HG03280 (cell line): ENCODE measurements at regions not wholly inside any gene's neighbourhood (a gene's known extent, or its start where the extent isn't known, plus 50 kb on each side); places are given as distances from the start of the nearest gene placed in this dataset.
"Not testable (repeated sequence)": the region's sequence is repeated elsewhere in the genome, so short reads cannot be mapped to it uniquely, and the experiment has no call there.

ENCODE experiments used
- ATAC-seq: cut with Tn5 transposase; IDR thresholded peaks from one replicate; pipeline ENCODE4 v1.9.1; 2021; ENCODE audit warnings: mild to moderate bottlenecking, moderate library complexity; ENCODE audit not compliant: unreplicated experiment

DNA sequence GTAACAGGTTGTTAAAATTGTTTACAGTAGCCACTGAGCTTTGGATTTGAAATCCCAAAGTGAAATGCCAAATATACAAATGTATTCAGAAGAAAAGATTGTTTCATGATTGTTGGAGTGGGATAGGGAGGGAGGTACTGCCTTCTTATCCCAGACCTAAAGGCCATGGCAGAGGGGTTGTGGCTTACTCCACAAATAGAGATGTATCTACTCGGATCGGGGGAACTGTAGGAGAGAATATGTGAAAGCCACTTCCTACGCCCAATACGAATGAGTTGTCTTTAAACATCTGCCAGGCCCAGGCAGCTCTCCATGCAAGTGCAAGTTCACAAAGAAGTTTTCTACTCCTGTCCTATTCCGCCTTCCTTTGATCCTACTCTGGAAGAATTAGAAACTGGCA lies 150.2 kb upstream of the PRSS12 start:
- ATAC-seq = not testable (repeated sequence)

DNA sequence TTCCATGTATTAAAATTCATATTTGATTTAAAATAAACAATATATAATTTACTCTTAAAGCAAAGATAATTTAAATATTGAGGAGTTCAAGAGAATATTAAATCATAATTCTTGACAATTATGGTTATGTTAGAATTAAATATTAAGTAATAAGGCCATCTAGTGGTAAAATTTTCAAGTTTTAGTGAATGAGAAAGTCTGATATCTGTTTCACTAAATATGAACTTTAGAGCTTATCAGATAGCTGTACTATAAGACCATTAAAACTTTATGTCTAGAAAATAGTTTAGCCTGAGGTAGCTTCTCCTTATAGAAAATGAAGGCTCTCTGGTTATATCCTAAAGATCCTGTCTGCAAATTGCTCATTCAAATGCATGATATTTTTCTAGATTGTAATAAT lies 152.1 kb upstream of the PRSS12 start:
- not testable (repeated sequence) for ATAC-seq

DNA sequence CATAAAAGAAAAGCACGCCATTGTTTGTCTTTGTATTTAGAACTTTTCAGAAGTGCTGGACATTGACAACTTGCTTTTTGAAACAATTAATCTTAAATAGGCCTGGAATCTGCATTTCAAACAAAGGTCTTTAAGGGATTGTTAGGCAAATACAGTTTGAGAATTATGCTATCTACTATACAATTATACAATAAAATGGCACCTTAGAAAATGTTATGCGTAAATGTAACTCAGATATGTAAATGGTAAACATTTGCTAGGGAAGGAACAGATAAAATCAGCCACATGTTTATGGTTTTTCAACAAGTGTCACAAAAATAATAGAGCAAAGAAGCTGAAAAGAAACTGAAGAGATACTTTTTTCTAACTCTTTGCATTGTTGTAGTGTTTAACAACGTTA lies 152.7 kb upstream of the PRSS12 start:
- not testable (repeated sequence) for ATAC-seq

DNA sequence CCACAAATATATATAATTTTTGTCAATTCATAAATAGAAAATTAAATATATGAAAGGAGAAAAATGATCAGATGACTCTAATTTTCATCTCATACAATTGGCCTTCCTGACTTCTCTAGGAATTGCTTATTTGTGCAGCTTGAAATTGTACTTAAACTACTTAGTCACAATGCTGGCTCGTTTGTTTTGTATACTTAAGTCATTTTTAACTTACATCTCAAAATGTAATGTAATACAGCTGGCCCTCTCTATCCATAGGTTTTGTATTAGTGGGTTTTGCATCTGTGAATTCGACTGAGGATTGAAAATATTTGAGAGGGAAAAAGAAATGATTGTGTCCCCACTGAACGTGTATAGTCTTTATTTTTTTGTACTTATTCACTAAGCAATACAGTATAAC lies 160.1 kb upstream of the PRSS12 start:
- ATAC-seq = not testable (repeated sequence)

DNA sequence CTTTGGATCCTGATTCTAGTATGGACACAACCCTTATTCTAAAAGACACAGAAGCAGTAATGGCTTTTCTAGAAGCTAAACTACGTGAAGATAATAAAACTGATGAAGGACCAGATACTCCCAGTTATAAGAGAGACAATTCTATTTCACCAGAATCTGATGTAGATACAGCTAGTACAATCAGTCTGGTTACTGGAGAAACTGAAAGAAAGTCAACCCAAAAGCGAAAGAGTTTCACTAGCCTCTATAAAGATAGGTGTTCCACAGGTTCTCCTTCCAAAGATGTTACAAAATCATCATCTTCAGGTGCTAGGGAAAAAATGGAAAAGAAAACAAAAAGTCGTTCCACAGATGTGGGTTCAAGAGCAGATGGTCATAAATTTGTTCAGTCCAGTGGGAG lies 161.5 kb upstream of the PRSS12 start:
- ATAC-seq = not testable (repeated sequence)

DNA sequence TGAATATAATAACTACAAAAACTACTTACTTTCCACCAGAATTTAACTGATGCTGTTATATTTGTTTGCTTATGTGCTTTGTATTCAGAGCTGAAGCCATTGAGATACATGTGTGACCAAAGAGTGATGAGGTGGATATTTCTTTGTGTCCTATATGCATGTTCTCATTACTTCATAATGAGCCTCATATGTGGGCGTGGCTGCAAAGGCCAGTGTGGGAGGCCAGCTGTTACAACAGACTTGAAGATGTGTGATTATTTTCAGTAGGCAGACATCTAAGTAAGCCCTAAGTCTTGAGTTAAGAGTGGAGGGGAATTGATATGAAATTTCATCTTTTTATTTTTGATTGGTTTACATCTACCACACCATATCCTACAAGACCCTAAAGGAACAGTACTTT lies 163.3 kb upstream of the PRSS12 start:
- not testable (repeated sequence) for ATAC-seq

DNA sequence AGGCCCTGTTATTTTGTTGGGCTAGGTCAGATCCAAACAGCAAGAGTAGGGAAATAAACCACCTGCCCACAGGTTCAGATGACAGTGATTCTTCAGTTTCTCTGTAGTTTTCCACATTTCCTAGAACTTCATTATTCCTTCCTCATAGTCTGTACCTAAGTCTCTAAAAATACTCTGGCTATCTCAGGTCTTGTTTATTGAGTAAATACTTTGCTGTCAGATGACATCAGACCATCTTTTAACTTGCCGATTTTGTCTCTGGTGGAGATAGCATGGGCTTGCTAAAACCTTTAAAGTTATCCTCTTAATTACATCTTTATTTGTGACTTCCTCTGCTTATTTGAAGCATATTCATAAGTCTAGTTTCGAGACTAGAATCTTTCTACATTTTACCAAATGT lies 155.1 kb upstream of the METTL14 start:
- ATAC-seq = not testable (repeated sequence)

DNA sequence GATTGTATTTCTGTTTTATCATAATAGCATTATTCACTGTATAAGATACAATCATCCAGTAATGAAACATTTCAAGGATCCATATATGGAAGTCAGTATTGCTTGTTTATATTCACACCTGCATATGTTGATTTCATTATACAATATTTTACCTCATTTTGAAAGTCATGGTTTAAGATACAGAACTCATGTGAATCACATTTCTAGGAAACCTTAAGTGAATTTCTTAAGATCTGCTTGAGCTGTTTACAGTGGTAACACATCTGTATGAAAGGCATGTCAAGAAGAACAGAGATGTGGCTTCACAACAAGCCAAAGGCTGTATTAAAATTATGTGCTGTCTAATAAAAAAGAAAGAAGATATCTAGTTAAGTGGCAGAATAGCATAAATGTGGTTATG lies 153.2 kb upstream of the METTL14 start:
- not testable (repeated sequence) for ATAC-seq

DNA sequence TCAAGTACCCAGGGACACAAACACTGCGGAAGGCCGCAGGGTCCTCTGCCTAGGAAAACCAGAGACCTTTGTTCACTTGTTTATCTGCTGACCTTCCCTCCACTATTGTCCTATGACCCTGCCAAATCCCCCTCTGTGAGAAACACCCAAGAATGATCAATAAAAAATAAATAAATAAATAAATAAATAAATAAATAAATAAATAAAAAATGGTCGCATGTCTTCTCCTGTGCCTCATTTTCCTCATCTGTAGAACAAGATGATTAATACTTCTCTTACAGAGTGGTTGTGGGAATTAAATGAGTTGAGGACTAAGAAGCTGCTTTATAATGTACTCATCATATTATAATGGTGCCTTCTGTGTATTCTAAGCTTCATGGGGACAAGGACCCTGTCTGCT lies 149.4 kb upstream of the METTL14 start:
- ATAC-seq = not testable (repeated sequence)

DNA sequence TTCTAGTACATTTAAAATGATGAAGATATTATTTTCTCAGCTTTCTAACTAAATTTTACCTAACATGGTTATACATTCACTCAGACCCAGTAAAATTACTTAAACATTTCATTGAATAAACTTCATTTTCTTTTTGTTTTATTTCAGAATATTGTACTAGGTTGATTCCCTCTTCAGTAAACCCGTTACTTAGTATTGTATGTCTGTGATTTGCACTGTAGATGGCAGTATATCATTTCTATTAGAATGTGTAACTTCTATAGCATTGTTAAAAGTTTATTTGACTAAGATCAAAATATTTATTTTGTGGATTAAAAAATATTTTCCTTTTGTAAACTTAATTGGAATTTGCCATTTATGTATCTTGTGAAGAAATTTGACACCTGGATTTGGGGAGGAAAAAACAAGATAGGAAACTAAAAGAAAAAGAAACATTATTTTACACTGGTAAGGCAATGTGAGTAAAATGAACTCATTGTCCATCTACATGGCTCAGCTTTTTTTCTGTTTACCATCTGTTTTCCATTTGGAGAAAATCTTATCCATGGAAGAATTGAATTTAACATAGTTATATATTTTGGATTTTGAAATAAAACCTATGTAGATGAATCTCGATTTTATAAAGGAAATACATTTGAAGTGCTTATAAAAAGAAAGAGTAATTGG lies 145.6 kb upstream of the METTL14 start:
- ATAC-seq = not testable (repeated sequence)

DNA sequence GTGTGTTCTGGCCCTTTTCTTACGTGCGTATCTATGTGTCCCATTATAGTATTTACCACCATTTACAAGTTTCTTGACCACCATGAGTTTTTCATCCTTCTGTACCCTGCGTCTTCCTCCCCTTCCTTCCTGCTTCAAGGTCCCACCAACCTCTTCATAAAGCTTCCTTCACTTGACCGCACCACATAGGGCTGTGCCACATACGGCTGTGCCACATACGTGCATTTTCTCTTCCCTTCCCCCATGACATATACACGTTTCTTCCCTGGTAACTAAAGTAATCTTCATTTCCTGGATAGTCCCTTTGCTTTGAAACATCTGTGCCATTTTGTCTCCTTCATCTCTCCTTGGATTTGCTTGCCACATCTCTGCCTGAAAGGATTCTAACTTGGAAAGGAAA lies 128.6 kb upstream of the METTL14 start:
- ATAC-seq = not testable (repeated sequence)

DNA sequence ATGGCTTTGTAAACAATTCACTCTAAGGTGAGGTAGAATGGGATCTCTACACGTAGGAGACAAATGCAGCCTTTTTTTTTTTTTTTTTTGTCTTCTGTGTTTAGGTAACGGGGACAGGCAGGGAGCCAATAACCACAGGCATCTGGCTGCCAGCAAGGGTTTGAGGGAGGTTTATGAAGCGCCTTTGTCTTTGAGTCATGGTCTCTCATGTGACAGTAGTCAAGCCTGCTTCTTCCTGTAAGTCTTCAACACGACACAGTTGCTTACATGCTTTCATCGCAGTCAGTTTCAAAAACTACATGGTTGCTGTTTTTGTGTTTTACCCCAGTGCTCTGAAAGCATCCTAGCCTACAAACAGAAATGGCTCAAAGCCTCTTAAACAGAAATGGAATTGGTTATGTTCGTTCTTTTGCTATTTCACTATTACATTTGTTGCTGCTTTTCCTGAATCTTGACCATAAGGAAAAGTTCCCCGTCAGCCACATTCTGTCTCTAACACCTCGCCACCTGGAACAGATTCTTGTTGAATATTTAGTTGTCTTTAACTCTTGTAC lies 127.8 kb upstream of the METTL14 start:
- no peak for ATAC-seq

DNA sequence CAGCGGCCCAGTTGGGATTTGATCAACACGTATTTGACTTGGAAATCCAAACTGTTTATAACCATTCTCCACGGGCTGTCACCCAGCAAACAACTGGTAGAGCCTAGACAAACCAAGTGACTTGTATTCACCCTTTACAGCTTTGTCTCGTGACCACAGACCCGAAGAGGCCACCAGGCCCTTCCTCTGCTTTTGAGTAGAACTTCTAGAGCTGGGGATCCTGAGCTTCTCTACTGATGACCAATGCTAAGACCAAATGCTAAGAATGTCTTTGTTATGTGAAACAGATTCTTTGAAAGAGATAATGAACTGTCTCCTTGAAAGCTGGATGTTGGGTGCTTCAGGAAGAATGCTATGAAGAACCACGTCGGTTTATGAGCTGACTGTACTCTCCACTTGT lies 127.0 kb upstream of the METTL14 start:
- ATAC-seq = not testable (repeated sequence)

DNA sequence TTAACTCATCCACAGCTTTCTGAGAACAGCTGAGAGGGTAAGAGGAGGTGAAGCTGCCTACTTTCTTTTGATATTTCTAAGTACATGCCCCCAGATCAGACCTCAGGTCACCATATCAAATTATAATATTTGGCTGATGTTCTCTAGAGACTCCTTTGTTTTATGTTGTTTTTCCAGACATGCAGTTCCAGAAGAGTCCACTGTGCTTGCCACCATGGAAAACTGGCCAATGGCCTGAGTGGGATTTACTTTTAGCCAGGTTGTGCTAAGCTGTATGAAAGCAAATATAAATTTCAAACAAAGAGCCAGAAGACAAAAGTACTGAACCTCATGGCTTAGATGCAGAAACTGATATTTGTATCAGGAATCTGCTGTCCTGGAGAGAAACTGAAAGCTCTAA lies 123.6 kb upstream of the METTL14 start:
- ATAC-seq = not testable (repeated sequence)

DNA sequence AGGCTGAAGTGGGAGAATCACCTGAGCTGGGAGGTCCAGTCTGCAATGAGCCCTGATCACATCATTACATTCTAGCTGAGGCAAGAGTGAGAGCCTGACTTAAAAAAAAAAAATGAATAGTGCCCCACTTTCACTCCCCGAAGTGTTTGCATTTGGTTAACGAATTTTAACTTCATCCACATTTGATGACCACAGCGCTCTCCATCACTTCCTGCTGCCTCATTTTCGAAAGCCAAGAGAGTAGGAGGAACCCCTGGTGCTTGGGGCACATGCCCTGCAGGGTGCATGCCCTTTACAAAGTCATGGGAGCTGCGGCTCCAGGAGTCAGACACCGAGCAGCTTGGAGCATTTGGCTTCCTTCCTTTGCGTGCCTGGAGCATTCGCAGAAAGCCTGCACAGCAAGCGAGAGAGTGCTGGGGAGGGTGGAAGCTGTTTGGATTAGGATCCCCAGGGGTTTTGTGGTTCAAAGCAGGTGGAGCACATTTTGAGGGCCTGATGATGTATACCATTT lies 119.1 kb upstream of the METTL14 start:
- not testable (repeated sequence) for ATAC-seq

DNA sequence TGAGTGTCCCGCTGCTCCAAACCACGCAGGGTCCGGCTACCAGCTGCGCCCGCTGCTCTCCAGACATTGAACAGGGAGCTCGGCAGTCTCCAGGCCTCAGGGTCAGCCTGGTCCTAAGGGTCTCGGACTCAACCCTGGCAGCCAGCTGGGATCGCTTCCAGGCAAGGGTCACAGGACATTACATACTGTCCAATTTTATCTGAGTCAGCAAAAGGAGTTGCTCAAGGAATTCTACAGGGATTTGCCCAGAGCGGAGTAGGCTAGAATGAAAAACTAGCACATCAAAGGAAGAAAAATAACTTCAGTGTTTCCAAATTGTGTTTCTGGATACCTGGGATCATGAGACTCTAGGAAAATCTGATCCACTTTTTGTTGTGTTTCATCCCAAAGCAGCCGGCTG lies 112.2 kb upstream of the METTL14 start:
- not testable (repeated sequence) for ATAC-seq

DNA sequence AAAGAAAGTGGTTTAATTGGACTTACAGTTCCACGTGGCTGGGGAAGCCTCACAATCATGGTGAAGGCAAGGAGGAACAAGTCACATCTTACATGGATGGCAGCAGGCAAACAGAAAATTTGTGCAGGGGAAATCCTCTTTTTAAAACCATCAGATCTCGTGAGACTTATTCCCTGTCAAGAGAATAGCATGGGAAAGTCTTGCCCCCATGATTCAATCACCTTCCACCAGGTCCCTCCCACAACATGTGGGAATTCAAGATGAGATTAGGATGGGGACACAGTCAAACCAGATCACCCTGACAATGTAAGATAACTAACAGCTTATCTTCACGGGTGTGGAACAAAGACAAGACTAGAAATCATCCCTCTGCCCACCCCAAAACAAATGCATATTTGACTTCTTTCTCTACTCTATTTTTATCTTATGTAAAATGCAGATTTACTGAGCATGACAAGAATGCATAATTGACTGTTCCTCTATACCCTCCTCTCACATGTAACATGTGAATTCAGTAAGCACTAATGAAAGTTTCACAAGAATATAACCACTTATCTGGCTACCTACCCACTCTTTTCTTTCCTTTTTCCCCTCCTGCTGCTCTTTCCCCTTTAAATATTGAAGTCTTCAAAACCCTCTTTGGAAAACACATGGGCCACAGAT lies 110.8 kb upstream of the METTL14 start:
- not testable (repeated sequence) for ATAC-seq

DNA sequence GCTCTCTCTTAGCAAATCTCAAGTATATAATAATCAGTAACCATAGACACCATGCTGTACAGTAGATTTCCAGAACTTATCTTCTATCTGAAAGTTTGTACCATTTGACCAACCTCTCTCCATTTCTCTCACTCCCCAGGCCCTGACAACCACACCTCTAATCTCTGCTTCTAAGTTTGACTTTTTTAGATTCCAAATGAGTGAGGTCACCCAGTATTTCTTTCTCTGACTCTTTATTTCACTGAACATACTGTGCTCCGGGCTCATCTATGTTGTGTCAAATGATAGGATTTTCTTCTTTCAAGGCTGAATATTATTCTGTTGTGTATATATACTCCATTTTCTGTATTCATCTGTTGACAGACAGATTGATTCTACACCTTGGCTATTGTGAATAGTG lies 110.1 kb upstream of the METTL14 start:
- ATAC-seq = not testable (repeated sequence)

DNA sequence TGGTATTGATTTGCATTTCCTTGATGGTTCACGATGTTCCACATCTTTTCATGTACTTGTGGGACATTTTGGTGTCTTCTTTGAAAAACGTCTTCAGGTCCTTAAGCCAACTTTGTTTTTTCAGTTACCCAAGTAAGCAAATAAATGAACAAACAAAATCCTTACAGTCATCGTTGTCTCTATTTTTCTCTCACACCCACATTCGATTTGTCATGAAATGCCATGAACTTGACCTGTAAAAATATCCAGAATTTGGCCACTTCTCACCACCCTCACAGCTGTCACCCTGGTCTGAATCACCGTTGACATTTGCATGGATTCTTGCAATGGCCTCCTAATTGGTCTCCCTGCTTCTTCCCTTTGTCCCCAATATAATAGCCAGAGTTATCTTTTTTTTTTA lies 109.5 kb upstream of the METTL14 start:
- not testable (repeated sequence) for ATAC-seq

DNA sequence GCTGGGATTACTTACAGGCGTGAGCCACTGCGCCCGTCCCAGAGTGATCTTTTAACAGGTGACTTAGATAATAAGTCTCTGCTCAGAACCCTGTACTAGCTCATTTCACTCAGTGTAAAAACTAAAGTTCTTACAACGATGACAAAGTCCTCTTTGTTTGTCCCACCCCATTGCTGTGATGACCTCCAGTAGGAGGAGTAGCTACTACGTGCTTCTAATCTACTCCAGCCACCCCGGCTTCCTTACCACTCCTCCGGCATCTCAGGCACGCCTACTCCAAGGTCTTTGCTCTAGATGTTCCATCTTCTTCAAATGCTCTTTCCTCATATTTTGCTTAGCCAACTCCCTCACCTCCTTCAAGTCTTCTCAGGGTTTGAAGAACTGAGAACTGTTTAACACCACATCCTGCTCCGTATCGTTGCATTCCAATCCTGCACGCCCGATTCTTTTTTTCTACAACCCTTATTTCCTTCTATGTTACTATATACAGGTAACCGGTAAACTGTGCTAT lies 108.4 kb upstream of the METTL14 start:
- not testable (repeated sequence) for ATAC-seq

DNA sequence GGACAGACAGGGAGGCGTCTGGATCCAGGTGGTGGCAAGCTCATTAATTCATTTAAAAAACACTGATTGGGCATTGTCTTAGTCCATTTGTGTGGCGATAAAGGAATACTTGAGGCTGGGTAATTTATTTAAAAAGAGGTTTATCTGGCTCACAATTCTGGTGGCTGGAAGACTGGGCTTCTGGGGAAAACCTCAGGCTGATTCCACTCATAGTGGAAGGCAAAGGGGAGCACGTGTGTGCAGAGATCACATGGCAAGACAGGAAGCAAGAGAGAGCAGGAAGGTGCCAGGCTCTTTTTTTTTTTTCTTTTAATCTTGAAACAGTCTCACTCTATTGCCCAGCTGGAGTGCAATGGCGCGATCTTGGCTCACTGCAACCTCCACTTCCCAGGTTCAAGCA lies 100.2 kb upstream of the METTL14 start:
- no peak for ATAC-seq

DNA sequence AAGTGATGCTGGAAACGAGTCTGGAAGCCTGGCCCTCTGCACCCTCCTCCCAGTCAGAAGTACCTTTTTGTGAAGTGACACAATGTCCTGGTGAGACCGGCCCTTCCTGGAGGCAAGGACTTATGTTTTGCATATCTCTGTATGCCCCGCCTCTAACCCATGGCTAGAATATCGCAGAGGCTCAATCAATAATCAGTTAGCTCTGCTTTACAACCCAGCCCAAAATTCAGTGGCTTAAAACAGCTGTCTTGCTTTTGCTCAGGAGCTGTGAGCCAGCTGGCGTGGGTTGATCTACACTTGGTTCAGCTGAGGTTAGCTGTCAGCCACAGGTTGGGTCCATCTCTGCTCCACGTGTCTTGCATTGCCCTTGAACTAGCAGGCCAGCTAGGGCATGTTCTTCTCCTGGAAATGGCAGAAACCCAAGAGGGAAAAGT lies 98.8 kb upstream of the METTL14 start:
- ATAC-seq = no peak
